ENCODE measurements at regions not wholly inside any gene's neighbourhood (a gene's known extent, or its start where the extent isn't known, plus 50 kb on each side); places are given as distances from the start of the nearest gene placed in this dataset.
"Not testable (repeated sequence)": the region's sequence is repeated elsewhere in the genome, so short reads cannot be mapped to it uniquely, and the experiment has no call there.

- Histone ChIP-seq H3K4me3 (ENCODE audit: insufficient read length, low read depth) (no peak overlapping the region), H3K9me3 (ENCODE audit: insufficient read depth, low read length) (no peaks in the 10 kb centered on the region), H3K9ac (ENCODE audit: insufficient read length, low read depth) (no peak overlapping the region), H3K4me1 (ENCODE audit: insufficient read depth, insufficient read length) (no peaks in the 10 kb centered on the region), H3K27me3 (ENCODE audit: insufficient read depth, insufficient read length) (no peaks in the 10 kb centered on the region), H3K36me3 (ENCODE audit: insufficient read depth, insufficient read length, low read length) (no peaks in the 10 kb centered on the region)
- no peak for DNase-seq (ENCODE audit: low read depth, low spot score)
- TF ChIP-seq ZNF274 (IDR thresholded peaks at IDR 0.05; ENCODE audit: low read depth, low read length) = no peak
- TF ChIP-seq SUZ12 (IDR thresholded peaks at IDR 0.05; ENCODE audit: extremely low read depth, insufficient read depth, insufficient read length) = no peak
Measured at GRCh38 chr12:114616081-114616480, 67.9 kb downstream of the TBX3 start.

DNA sequence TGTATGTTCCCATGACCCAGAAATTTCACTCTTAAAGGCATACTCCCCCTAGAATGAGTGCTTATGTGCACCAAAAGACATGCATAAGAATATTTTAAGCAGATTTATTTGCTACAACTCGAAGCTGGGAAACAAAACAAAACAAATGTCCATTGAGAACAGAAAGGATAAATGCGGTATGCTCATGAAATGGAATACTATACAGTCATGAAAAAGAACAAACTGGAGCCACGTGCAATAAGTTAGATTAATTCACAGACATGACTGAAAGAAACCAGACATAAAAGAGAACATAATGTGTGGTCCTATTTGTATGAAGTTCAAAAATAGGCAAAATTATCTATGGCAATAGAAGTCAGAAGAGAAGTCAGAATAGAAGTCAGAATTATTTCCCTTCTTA, 69.9 kb downstream of the TBX3 start:
- Histone ChIP-seq H3K27me3 (ENCODE audit: insufficient read depth, insufficient read length) (no peaks in the 10 kb centered on the region), H3K4me3 (ENCODE audit: insufficient read length, low read depth) (no peak overlapping the region), H3K36me3 (ENCODE audit: insufficient read depth, insufficient read length, low read length) (no peaks in the 10 kb centered on the region), H3K9me3 (ENCODE audit: insufficient read depth, low read length) (no peaks in the 10 kb centered on the region), H3K4me1 (ENCODE audit: insufficient read depth, insufficient read length) (no peaks in the 10 kb centered on the region), H3K9ac (ENCODE audit: insufficient read length, low read depth) (no peak overlapping the region)
- DNase-seq (ENCODE audit: low read depth, low spot score) = no peak
- TF ChIP-seq ZNF274 (IDR thresholded peaks at IDR 0.05; ENCODE audit: low read depth, low read length) (no peak), SUZ12 (IDR thresholded peaks at IDR 0.05; ENCODE audit: extremely low read depth, insufficient read depth, insufficient read length) (no peak), YY1 (IDR thresholded peaks at IDR 0.05; ENCODE audit: insufficient read depth, insufficient read length) (no peak)

DNA sequence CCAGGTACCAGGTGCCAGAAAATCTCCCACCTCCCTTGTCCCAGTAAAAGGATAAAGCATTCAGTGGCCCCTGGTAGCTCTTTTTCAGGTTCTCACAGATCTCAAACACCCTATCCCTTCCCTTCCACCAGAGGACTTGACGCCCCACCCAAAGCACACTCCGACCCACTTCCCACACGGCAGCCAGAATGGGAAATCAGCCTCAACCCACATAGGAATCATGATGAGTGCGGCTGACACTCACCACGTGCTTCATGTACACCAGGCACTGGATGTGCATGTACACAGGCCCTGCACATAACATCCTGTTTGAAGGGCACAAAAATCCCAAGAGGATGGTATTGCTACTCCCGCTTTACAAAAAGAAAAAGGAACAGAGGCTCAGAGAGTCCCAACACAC, 71.9 kb downstream of the TBX3 start:
- H3K27me3 ChIP-seq (ENCODE audit: insufficient read depth, insufficient read length) = no peaks in the 10 kb centered on the region

DNA sequence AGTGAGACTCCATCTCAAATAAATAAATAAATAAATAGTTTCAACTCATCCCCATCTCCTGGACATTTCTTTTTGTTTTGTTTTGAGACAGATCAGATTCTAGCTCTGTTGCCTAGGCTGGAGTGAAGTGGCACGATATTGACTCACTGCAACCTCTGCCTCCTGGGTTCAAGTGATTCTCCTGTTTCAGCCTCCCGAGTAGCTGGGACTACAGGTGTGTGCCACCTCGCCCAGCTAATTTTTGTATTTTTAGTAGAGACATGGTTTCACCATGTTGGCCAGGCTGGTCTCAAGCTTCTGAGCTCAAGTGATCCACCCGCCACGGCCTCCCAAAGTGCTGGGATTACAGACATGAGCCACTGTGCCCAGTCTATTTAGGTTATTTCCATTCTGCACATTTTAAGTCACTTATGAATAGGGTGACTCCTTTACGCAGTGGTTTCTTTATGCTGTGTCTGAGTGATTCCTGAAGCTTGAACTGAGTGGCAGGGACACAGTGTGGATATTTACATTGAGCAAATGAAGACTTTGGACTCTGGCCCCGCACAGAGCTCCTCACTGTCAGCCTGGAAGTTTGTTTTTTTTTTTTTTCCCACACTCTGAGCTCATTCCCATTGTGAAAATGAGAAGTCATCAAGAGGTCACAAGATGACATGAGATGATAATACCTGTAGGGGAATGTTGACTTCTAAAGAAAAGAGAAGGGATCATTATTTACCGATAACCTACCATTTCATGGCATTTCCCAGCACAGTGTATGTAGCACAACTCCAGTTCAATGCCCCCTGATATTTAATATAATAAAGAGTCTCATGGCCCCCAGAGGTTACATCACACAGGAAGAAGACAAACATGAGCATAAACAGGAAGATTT, 72.6 kb downstream of the TBX3 start:
- no peaks in the 10 kb centered on the region for H3K36me3 ChIP-seq (ENCODE audit: insufficient read depth, insufficient read length, low read length)
- no peaks in the 10 kb centered on the region for H3K27me3 ChIP-seq (ENCODE audit: insufficient read depth, insufficient read length)
- TF ChIP-seq SUZ12 (IDR thresholded peaks at IDR 0.05; ENCODE audit: extremely low read depth, insufficient read depth, insufficient read length) = no peak
- no peak for TF ChIP-seq YY1 (IDR thresholded peaks at IDR 0.05; ENCODE audit: insufficient read depth, insufficient read length)
- TF ChIP-seq ZNF274 (IDR thresholded peaks at IDR 0.05; ENCODE audit: low read depth, low read length) = no peak
- H3K4me1 ChIP-seq (ENCODE audit: insufficient read depth, insufficient read length) = no peaks in the 10 kb centered on the region
- no peaks in the 10 kb centered on the region for H3K9me3 ChIP-seq (ENCODE audit: insufficient read depth, low read length)
- no peak overlapping the region for H3K9ac ChIP-seq (ENCODE audit: insufficient read length, low read depth)
- no peak overlapping the region for H3K4me3 ChIP-seq (ENCODE audit: insufficient read length, low read depth)
- no peak for DNase-seq (ENCODE audit: low read depth, low spot score)

More for the DNA sequence above, 71.9 kb downstream of the TBX3 start:
- no peak overlapping the region for H3K4me3 ChIP-seq (ENCODE audit: insufficient read length, low read depth)
- DNase-seq (ENCODE audit: low read depth, low spot score) = no peak
- H3K36me3 ChIP-seq (ENCODE audit: insufficient read depth, insufficient read length, low read length) = no peaks in the 10 kb centered on the region
- H3K4me1 ChIP-seq (ENCODE audit: insufficient read depth, insufficient read length) = no peaks in the 10 kb centered on the region
- TF ChIP-seq SUZ12 (IDR thresholded peaks at IDR 0.05; ENCODE audit: extremely low read depth, insufficient read depth, insufficient read length) = no peak
- no peak for TF ChIP-seq YY1 (IDR thresholded peaks at IDR 0.05; ENCODE audit: insufficient read depth, insufficient read length)
- TF ChIP-seq ZNF274 (IDR thresholded peaks at IDR 0.05; ENCODE audit: low read depth, low read length) = no peak
- H3K9ac ChIP-seq (ENCODE audit: insufficient read length, low read depth) = no peak overlapping the region
- H3K9me3 ChIP-seq (ENCODE audit: insufficient read depth, low read length) = no peaks in the 10 kb centered on the region

DNA sequence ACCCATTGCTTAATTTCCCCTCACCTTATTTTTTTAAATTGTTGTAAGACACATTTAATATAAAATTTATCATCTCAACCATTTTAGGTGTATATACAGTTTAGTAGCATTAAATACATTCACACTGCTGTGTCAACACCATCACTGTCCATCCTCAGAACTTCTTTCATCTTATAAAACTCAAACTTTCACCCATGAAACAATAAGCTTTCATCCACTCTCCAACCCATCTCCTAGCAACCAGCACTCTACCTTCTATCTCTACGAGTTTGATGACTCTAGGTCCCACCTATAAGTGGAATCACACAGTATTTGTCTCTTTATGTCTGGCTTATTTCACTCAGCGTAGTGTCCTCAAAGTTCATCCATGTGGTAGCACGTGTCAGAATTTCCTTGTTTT, 75.5 kb downstream of the TBX3 start:
- no peaks in the 10 kb centered on the region for H3K27me3 ChIP-seq (ENCODE audit: insufficient read depth, insufficient read length)
- no peak overlapping the region for H3K4me3 ChIP-seq (ENCODE audit: insufficient read length, low read depth)
- H3K9me3 ChIP-seq (ENCODE audit: insufficient read depth, low read length) = no peaks in the 10 kb centered on the region
- H3K9ac ChIP-seq (ENCODE audit: insufficient read length, low read depth) = no peak overlapping the region
- DNase-seq (ENCODE audit: low read depth, low spot score) = no peak
- H3K4me1 ChIP-seq (ENCODE audit: insufficient read depth, insufficient read length) = no peaks in the 10 kb centered on the region
- H3K36me3 ChIP-seq (ENCODE audit: insufficient read depth, insufficient read length, low read length) = no peaks in the 10 kb centered on the region
- TF ChIP-seq ZNF274 (IDR thresholded peaks at IDR 0.05; ENCODE audit: low read depth, low read length) (no peak), SUZ12 (IDR thresholded peaks at IDR 0.05; ENCODE audit: extremely low read depth, insufficient read depth, insufficient read length) (no peak), YY1 (IDR thresholded peaks at IDR 0.05; ENCODE audit: insufficient read depth, insufficient read length) (no peak)

GRCh38 chr12:114605918-114606317, 78.1 kb downstream of the TBX3 start:
- Histone ChIP-seq H3K9ac (ENCODE audit: insufficient read length, low read depth) (no peak overlapping the region), H3K36me3 (ENCODE audit: insufficient read depth, insufficient read length, low read length) (no peaks in the 10 kb centered on the region), H3K4me3 (ENCODE audit: insufficient read length, low read depth) (no peak overlapping the region), H3K27me3 (ENCODE audit: insufficient read depth, insufficient read length) (no peaks in the 10 kb centered on the region), H3K4me1 (ENCODE audit: insufficient read depth, insufficient read length) (no peaks in the 10 kb centered on the region), H3K9me3 (ENCODE audit: insufficient read depth, low read length) (peaks cover 3% of the 10 kb centered on the region)
- DNase-seq (ENCODE audit: low read depth, low spot score) = no peak
- TF ChIP-seq SUZ12 (IDR thresholded peaks at IDR 0.05; ENCODE audit: extremely low read depth, insufficient read depth, insufficient read length) (no peak), ZNF274 (IDR thresholded peaks at IDR 0.05; ENCODE audit: low read depth, low read length) (no peak), YY1 (IDR thresholded peaks at IDR 0.05; ENCODE audit: insufficient read depth, insufficient read length) (no peak)

DNA sequence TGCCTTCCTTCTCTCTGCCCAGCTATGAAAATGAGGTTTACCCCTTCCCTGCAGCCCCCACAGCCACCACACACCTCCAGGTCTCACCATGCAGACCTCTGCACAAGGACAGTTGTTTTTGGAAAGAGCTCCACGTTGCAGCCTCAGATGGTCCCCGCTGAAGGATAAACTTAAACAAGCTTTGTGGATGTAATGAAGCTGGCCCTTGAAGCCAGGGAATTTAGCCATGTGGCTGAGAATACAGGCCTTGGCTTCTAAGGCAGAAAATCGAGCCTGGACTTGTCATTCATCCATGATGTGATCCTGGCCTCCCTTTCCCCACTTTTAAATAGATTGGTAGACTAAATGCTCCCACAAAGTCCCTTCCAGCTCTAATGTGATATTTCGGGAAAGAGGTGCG, 79.4 kb downstream of the TBX3 start:
- no peak for DNase-seq (ENCODE audit: low read depth, low spot score)
- no peaks in the 10 kb centered on the region for H3K4me1 ChIP-seq (ENCODE audit: insufficient read depth, insufficient read length)
- no peaks in the 10 kb centered on the region for H3K27me3 ChIP-seq (ENCODE audit: insufficient read depth, insufficient read length)
- no peak overlapping the region for H3K4me3 ChIP-seq (ENCODE audit: insufficient read length, low read depth)
- peaks cover 16% of the 10 kb centered on the region for H3K9me3 ChIP-seq (ENCODE audit: insufficient read depth, low read length)
- H3K9ac ChIP-seq (ENCODE audit: insufficient read length, low read depth) = no peak overlapping the region
- TF ChIP-seq YY1 (IDR thresholded peaks at IDR 0.05; ENCODE audit: insufficient read depth, insufficient read length) = no peak
- TF ChIP-seq ZNF274 (IDR thresholded peaks at IDR 0.05; ENCODE audit: low read depth, low read length) = no peak
- no peak for TF ChIP-seq SUZ12 (IDR thresholded peaks at IDR 0.05; ENCODE audit: extremely low read depth, insufficient read depth, insufficient read length)
- H3K36me3 ChIP-seq (ENCODE audit: insufficient read depth, insufficient read length, low read length) = no peaks in the 10 kb centered on the region

- not testable (repeated sequence) for H3K4me3 ChIP-seq (ENCODE audit: insufficient read length, low read depth); H3K36me3 ChIP-seq (ENCODE audit: insufficient read depth, insufficient read length, low read length); H3K4me1 ChIP-seq (ENCODE audit: insufficient read depth, insufficient read length); H3K9ac ChIP-seq (ENCODE audit: insufficient read length, low read depth); DNase-seq (ENCODE audit: low read depth, low spot score); H3K27me3 ChIP-seq (ENCODE audit: insufficient read depth, insufficient read length)
- peaks cover 16% of the 10 kb centered on the region for H3K9me3 ChIP-seq (ENCODE audit: insufficient read depth, low read length)
Measured at GRCh38 chr12:114600584-114600983, 83.4 kb downstream of the TBX3 start.
